Limb (tissue), 2 donors: ENCODE measurements at regions not wholly inside any gene's neighbourhood (a gene's known extent, or its start where the extent isn't known, plus 50 kb on each side); places are given as distances from the start of the nearest gene placed in this dataset.
A peak's percentile ranks its signal among the peaks of the same experiment; 100 is the strongest.

Experiments used
- DNase-seq, 2 donors: peaks; one replicate each; pipeline ENCODE4 v3.0.0-alpha.2; 2016; ENCODE audit errors: extremely low spot score in 2 of 2

DNA sequence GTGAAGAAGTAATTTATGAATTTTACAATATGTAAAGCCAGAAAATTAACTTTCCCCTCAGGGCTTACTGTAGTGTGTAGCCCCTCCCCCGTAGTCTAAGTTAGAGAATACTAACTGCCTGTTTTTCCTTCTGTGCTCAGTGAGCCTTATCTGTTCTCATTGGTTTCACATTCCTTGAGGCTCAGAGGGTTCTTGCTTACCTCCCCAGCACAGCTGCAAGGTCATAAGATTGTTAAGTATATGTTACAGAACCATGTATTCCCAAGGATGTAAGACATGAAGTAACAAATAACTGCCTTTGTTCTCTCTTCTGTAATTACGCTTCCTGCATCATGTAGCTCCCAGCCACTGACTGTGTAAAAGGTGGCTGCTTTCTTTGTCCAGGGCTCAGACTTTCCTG is 1351.1 kb downstream of the TMEM121 start:
- DNase-seq = no peak

GRCh38 chr14:106879241-106879640 is 1352.9 kb downstream of the TMEM121 start:
- DNase-seq = no peak

DNA sequence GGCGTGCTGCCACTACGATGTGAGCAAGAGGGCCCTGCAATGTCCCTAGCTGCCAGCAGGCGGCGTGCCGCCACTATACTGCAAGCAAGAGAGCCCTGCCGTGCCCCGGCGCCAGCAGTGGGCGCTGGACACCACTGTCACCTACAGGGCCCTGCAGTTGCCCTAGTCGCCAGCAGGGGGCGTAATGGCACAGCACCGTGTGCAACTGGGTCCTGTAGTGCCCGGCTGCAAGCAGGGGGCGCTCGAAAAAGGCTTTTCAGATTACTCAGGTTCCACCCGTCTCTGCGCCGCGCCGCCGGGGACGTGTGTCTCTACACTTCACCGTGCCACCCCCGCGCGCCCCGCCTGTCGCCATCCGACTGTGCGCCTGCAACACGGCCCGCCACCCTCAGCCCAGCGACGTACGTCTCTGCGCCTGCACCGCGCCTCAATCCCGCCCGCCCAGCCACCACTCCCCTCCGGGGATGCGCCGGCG is 1356.9 kb downstream of the TMEM121 start:
- peak in 1 of 2 donors; percentile 41 for DNase-seq
